ENCODE measurements at regions not wholly inside any gene's neighbourhood (a gene's known extent, or its start where the extent isn't known, plus 50 kb on each side); places are given as distances from the start of the nearest gene placed in this dataset.

GRCh38 chr13:72638059-72638815 lies 89.2 kb downstream of the MZT1 start:
- no peak overlapping the region for H3K9ac ChIP-seq
- 65% methylated on average over 7 of the region's 7 CpGs for WGBS (ENCODE audit: low lambda C conversion rate)
- TF ChIP-seq GATA2 (CRISPR knock-in tag; IDR thresholded peaks at IDR 0.05) (no peak), ELF1 (IDR thresholded peaks at IDR 0.05) (no peak), IRF3 (IDR thresholded peaks at IDR 0.05; ENCODE audit: low read depth, low read length) (no peak), CHD2 (IDR thresholded peaks at IDR 0.05; ENCODE audit: low read length, partially characterized antibody) (no peak), TCF12 (IDR thresholded peaks at IDR 0.05) (no peak), EP300 (IDR thresholded peaks at IDR 0.05; ENCODE audit: borderline replicate concordance in 1 of 2, low read depth in 1 of 2, low read length in 1 of 2) (no peak), MXI1 (IDR thresholded peaks at IDR 0.05; ENCODE audit: low read depth, low read length) (no peak), FOXJ3 (CRISPR knock-in tag; IDR thresholded peaks at IDR 0.05) (no peak), GABPA (IDR thresholded peaks at IDR 0.05; ENCODE audit: low read depth) (no peak), NRF1 (IDR thresholded peaks at IDR 0.05; ENCODE audit: low read depth, low read length) (no peak), TEAD4 (IDR thresholded peaks at IDR 0.05; ENCODE audit: borderline replicate concordance, insufficient read depth) (no peak), RCOR1 (IDR thresholded peaks at IDR 0.05; ENCODE audit: low read length) (no peak), CTCF (IDR thresholded peaks at IDR 0.05) (no peak), YY1 (IDR thresholded peaks at IDR 0.05; ENCODE audit: low read depth) (no peak), FOSL2 (IDR thresholded peaks at IDR 0.05; ENCODE audit: borderline replicate concordance, low read depth) (no peak), SIN3A (IDR thresholded peaks at IDR 0.05; ENCODE audit: borderline replicate concordance, low read depth, low read length) (no peak)
- TF ChIP-seq, protein P1, sequence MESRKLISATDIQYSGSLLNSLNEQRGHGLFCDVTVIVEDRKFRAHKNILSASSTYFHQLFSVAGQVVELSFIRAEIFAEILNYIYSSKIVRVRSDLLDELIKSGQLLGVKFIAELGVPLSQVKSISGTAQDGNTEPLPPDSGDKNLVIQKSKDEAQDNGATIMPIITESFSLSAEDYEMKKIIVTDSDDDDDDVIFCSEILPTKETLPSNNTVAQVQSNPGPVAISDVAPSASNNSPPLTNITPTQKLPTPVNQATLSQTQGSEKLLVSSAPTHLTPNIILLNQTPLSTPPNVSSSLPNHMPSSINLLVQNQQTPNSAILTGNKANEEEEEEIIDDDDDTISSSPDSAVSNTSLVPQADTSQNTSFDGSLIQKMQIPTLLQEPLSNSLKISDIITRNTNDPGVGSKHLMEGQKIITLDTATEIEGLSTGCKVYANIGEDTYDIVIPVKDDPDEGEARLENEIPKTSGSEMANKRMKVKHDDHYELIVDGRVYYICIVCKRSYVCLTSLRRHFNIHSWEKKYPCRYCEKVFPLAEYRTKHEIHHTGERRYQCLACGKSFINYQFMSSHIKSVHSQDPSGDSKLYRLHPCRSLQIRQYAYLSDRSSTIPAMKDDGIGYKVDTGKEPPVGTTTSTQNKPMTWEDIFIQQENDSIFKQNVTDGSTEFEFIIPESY (IDR thresholded peaks at IDR 0.05; ENCODE audit: borderline replicate concordance, low read depth) = no peak
- TF ChIP-seq, protein P2, sequence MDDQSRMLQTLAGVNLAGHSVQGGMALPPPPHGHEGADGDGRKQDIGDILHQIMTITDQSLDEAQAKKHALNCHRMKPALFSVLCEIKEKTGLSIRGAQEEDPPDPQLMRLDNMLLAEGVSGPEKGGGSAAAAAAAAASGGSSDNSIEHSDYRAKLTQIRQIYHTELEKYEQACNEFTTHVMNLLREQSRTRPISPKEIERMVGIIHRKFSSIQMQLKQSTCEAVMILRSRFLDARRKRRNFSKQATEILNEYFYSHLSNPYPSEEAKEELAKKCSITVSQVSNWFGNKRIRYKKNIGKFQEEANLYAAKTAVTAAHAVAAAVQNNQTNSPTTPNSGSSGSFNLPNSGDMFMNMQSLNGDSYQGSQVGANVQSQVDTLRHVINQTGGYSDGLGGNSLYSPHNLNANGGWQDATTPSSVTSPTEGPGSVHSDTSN (IDR thresholded peaks at IDR 0.05) = no peak
- TF ChIP-seq, protein P3, sequence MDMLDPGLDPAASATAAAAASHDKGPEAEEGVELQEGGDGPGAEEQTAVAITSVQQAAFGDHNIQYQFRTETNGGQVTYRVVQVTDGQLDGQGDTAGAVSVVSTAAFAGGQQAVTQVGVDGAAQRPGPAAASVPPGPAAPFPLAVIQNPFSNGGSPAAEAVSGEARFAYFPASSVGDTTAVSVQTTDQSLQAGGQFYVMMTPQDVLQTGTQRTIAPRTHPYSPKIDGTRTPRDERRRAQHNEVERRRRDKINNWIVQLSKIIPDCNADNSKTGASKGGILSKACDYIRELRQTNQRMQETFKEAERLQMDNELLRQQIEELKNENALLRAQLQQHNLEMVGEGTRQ (IDR thresholded peaks at IDR 0.05; ENCODE audit: borderline replicate concordance, low read depth, low read length) = no peak
- TF ChIP-seq, protein P4, sequence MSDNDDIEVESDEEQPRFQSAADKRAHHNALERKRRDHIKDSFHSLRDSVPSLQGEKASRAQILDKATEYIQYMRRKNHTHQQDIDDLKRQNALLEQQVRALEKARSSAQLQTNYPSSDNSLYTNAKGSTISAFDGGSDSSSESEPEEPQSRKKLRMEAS (IDR thresholded peaks at IDR 0.05; ENCODE audit: low read depth) = no peak
- H3K27ac ChIP-seq (ENCODE audit: low read depth in 2 of 2, low read length in 1 of 2) = no peak overlapping the region
- no peak overlapping the region for H2AFZ ChIP-seq (ENCODE audit: low read depth)
- no peaks in the 10 kb centered on the region for H3K9me3 ChIP-seq
- H3K4me3 ChIP-seq (ENCODE audit: low read depth in 2 of 2, low read length in 1 of 2) = no peak overlapping the region
- H4K20me1 ChIP-seq (ENCODE audit: insufficient read depth) = no peaks in the 10 kb centered on the region
- H3K4me2 ChIP-seq = no peak overlapping the region
- no peak for DNase-seq
- no peaks in the 10 kb centered on the region for H3F3A ChIP-seq (replicated peaks; ENCODE audit: insufficient read depth)
- H3K27me3 ChIP-seq (ENCODE audit: insufficient read depth) = no peaks in the 10 kb centered on the region
- ChIA-PET CTCF (interaction anchor here (1.1 kb wide), 1 partner anchor 16 kb away, joined by 3 read pairs; no protein-coding TSS in a partner anchor), POLR2A (no interaction called here)
- H3K9me2 ChIP-seq = no peaks in the 10 kb centered on the region
- no peaks in the 10 kb centered on the region for H3K4me1 ChIP-seq (ENCODE audit: control insufficient read depth in 1 of 2, insufficient read depth in 2 of 2, low read depth in 1 of 2, low read length in 1 of 2)
- no peaks in the 10 kb centered on the region for H3K36me3 ChIP-seq (replicated peaks in 1 of 2; ENCODE audit: control insufficient read depth in 1 of 2, insufficient read depth in 2 of 2, low read length in 1 of 2)
- H3K79me2 ChIP-seq (ENCODE audit: insufficient read depth) = no peaks in the 10 kb centered on the region

Data from SK-N-SH (cell line).